SK-N-SH (cell line): ENCODE measurements at regions not wholly inside any gene's neighbourhood (a gene's known extent, or its start where the extent isn't known, plus 50 kb on each side); places are given as distances from the start of the nearest gene placed in this dataset.
"Not testable (repeated sequence)": the region's sequence is repeated elsewhere in the genome, so short reads cannot be mapped to it uniquely, and the experiment has no call there.

Experiments used
- EP300 ChIP-seq, 2 experiments: IDR thresholded peaks; 2 replicates each; pipeline versions ENCODE4 v1.4.0 to v1.6.1; 2012; ENCODE audit warnings: borderline replicate concordance in 1 of 2, low read depth in 1 of 2, low read length in 1 of 2
- FOSL2 ChIP-seq: IDR thresholded peaks from 2 replicates; pipeline ENCODE4 v1.4.0; 2012; ENCODE audit warnings: low read depth, mild to moderate bottlenecking, moderate library complexity, borderline replicate concordance
- MEF2A ChIP-seq: IDR thresholded peaks from 2 replicates; pipeline ENCODE4 v1.4.0; 2012; ENCODE audit warnings: low read depth, borderline replicate concordance
- NRF1 ChIP-seq: IDR thresholded peaks from 2 replicates; pipeline ENCODE4 v1.6.1; 2012; ENCODE audit warnings: low read depth, mild to moderate bottlenecking, low read length
- POLR2AphosphoS5 ChIP-seq: IDR thresholded peaks from 2 replicates; pipeline ENCODE4 v1.6.1; 2012; ENCODE audit warnings: low read depth, low read length
- YY1 ChIP-seq: IDR thresholded peaks from 2 replicates; pipeline ENCODE4 v1.4.0; 2012; ENCODE audit warnings: low read depth, mild to moderate bottlenecking
- TF ChIP-seq, protein P1 (sequence below): IDR thresholded peaks from 2 replicates; pipeline ENCODE4 v1.6.1; 2012; ENCODE audit warnings: mild to moderate bottlenecking, low read depth, low read length, moderate library complexity
- TF ChIP-seq, protein P2 (sequence below): fragments of 200-600 bp; sonication (generic); IDR thresholded peaks from 2 replicates; pipeline ENCODE4 v1.6.1; 2017; ENCODE audit warnings: antibody characterized with exemption, mild to moderate bottlenecking, moderate library complexity

DNA sequence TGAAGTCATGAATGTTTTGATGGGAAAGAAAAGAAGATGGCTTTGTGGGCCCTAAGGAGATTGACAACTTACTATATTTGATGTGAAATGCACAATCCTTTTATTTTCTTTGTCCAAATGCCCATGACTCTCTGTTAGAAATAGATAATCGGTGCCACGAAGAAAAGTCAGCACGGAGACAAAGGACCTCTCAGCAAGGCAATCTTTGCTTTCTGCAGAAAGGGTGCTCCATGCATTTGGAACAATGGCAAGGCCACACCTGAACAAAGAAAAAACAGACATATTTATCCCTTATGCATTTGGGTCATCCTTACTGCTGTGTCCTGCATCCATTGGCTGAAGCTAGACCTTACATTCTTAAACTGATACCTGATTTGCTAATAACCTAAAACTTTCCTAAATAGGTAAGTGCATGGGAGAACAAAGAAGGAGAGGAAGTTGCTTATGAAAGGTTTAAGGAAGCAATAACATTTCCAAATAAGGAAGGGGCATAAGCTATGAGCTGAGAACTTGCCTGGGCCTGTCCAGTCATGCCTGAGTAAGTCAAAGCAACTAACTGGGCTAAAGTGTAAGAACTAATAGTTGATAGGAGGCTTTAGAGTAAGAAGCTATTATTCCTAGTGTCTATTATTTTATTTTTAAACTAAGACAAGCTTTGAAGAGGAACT is 158.0 kb upstream of the LMNTD1 start:
- TF ChIP-seq, protein P1, sequence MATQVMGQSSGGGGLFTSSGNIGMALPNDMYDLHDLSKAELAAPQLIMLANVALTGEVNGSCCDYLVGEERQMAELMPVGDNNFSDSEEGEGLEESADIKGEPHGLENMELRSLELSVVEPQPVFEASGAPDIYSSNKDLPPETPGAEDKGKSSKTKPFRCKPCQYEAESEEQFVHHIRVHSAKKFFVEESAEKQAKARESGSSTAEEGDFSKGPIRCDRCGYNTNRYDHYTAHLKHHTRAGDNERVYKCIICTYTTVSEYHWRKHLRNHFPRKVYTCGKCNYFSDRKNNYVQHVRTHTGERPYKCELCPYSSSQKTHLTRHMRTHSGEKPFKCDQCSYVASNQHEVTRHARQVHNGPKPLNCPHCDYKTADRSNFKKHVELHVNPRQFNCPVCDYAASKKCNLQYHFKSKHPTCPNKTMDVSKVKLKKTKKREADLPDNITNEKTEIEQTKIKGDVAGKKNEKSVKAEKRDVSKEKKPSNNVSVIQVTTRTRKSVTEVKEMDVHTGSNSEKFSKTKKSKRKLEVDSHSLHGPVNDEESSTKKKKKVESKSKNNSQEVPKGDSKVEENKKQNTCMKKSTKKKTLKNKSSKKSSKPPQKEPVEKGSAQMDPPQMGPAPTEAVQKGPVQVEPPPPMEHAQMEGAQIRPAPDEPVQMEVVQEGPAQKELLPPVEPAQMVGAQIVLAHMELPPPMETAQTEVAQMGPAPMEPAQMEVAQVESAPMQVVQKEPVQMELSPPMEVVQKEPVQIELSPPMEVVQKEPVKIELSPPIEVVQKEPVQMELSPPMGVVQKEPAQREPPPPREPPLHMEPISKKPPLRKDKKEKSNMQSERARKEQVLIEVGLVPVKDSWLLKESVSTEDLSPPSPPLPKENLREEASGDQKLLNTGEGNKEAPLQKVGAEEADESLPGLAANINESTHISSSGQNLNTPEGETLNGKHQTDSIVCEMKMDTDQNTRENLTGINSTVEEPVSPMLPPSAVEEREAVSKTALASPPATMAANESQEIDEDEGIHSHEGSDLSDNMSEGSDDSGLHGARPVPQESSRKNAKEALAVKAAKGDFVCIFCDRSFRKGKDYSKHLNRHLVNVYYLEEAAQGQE, result not testable (repeated sequence)
- TF ChIP-seq, protein P2, sequence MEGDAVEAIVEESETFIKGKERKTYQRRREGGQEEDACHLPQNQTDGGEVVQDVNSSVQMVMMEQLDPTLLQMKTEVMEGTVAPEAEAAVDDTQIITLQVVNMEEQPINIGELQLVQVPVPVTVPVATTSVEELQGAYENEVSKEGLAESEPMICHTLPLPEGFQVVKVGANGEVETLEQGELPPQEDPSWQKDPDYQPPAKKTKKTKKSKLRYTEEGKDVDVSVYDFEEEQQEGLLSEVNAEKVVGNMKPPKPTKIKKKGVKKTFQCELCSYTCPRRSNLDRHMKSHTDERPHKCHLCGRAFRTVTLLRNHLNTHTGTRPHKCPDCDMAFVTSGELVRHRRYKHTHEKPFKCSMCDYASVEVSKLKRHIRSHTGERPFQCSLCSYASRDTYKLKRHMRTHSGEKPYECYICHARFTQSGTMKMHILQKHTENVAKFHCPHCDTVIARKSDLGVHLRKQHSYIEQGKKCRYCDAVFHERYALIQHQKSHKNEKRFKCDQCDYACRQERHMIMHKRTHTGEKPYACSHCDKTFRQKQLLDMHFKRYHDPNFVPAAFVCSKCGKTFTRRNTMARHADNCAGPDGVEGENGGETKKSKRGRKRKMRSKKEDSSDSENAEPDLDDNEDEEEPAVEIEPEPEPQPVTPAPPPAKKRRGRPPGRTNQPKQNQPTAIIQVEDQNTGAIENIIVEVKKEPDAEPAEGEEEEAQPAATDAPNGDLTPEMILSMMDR, result not testable (repeated sequence)
- not testable (repeated sequence) for TF ChIP-seq MEF2A; EP300 (IDR thresholded peaks at IDR 0.05; ENCODE audit: borderline replicate concordance in 1 of 2, low read depth in 1 of 2, low read length in 1 of 2); FOSL2; POLR2AphosphoS5; NRF1; YY1
